NB4 (cell line): ENCODE measurements at regions not wholly inside any gene's neighbourhood (a gene's known extent, or its start where the extent isn't known, plus 50 kb on each side); places are given as distances from the start of the nearest gene placed in this dataset.

Source experiments
- DNase-seq: peaks from one replicate; pipeline ENCODE4 v3.0.0; 2010; ENCODE audit warnings: low read depth
- H3K4me3 ChIP-seq: one replicate; pipeline ENCODE4 v1.5.1; 2011; ENCODE audit warnings: mild to moderate bottlenecking, low read depth, low read length, moderate library complexity
- MYC ChIP-seq: IDR thresholded peaks from 2 replicates; pipeline ENCODE4 v1.6.1; 2011; ENCODE audit warnings: low read depth, low read length
- POLR2A ChIP-seq: IDR thresholded peaks from 2 replicates; pipeline ENCODE4 v1.6.1; 2011; ENCODE audit warnings: mild to moderate bottlenecking; ENCODE audit not compliant: insufficient read length; ENCODE audit errors: extremely low read depth
- TF ChIP-seq, protein P1 (sequence below): IDR thresholded peaks from one replicate; pipeline ENCODE4 v1.5.1; 2012; ENCODE audit warnings: low read depth, low read length
- TF ChIP-seq, protein P2 (sequence below): IDR thresholded peaks from 2 replicates; pipeline ENCODE4 v1.6.1; 2011; ENCODE audit warnings: low read depth, low read length

DNA sequence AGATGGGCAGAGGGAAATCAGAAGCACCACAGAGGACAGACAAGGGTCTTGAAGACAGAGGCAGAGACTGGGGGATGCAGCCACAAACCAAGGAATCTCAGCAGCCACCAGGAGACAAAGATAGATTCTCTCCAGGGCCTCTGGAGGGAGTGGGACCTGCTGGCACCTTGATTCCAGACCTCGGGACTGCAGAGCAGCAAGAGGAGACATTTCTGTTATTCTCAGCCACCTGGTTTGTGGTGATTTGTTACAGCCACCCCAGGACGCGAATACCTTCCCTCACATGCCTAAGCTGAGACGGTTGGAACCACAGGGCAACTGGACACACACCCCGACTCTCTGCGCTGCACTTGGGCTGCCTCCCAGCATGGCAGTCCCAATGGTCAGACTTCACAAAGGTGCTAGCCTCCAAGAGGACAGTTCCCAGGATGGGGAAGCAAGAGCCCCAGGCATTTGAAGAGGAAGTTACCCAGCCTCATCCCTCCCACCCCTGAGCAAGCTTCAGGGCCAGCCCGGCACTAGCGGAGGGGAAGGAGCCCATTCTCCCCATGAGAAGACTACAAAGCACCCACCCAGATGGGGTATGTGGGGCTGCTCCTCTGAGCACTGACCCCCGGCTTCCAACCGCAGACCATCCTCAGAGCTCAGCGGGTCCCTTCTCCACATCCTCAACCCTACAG, 104.6 kb upstream of the INSIG1 start:
- TF ChIP-seq, protein P1, sequence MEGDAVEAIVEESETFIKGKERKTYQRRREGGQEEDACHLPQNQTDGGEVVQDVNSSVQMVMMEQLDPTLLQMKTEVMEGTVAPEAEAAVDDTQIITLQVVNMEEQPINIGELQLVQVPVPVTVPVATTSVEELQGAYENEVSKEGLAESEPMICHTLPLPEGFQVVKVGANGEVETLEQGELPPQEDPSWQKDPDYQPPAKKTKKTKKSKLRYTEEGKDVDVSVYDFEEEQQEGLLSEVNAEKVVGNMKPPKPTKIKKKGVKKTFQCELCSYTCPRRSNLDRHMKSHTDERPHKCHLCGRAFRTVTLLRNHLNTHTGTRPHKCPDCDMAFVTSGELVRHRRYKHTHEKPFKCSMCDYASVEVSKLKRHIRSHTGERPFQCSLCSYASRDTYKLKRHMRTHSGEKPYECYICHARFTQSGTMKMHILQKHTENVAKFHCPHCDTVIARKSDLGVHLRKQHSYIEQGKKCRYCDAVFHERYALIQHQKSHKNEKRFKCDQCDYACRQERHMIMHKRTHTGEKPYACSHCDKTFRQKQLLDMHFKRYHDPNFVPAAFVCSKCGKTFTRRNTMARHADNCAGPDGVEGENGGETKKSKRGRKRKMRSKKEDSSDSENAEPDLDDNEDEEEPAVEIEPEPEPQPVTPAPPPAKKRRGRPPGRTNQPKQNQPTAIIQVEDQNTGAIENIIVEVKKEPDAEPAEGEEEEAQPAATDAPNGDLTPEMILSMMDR: no peak
- no peak overlapping the region for H3K4me3 ChIP-seq
- DNase-seq: no peak

DNA sequence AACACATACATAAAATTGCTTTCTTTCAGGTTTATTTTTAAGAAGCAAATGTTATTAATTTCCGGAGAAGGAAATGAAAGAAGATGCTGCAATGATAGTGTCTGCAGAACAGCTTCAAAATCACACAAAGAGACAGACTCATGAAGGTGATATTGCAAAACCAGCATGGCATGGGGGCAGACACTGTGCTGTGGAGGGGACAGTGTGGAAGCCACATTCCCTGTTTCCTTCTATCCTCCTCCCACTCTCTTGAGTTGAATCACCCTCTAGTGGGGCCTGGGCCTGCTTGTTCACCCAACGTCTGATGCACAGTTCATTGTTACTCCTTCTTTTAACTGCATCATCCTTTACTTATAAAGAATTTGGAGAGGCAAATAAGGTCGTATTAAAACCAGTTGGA, 104.0 kb upstream of the INSIG1 start:
- TF ChIP-seq, protein P2, sequence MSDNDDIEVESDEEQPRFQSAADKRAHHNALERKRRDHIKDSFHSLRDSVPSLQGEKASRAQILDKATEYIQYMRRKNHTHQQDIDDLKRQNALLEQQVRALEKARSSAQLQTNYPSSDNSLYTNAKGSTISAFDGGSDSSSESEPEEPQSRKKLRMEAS: no peak
- TF ChIP-seq MYC: no peak
- TF ChIP-seq, protein P1: no peak
- no peak overlapping the region for H3K4me3 ChIP-seq
- no peak for DNase-seq

DNA sequence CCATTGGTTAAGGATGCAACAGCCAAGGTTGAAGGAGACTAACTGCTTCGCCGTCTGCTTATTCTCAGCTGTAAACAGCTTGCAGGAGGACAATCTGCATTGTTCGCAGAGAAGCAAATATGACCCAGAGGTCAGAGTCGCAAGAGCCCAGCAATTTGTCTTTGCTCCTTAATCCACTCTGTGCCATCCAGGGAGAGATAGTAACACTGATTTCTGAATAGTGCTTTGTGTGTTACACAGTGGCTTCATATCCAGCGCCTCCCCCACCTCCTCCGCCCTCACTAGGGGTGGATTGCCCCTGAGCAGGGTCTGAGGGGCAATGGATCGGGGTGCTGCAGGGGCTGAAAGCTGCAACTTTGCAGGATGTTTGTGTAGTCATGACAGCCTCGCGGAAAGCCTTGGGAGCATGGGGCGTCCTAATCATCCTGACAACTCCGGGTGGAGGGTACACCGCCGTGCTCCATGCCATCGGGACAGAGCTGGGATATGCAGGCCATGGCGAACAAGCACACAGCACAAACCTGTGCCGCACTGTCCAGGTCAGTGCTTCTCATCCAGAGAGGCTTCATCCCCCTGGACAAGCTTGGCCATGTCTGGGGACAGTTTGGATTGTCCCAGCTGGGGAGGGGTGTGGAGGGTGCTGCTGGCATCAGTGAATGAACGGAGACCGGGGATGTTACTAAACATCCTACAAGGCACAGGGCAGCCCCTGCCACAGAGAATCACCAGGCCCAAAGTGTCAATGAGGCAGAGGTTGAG, 103.1 kb upstream of the INSIG1 start:
- TF ChIP-seq POLR2A: no peak
- TF ChIP-seq, protein P1: no peak
- no peak for TF ChIP-seq MYC
- TF ChIP-seq, protein P2: no peak
- no peak overlapping the region for H3K4me3 ChIP-seq
- no peak for DNase-seq

DNA sequence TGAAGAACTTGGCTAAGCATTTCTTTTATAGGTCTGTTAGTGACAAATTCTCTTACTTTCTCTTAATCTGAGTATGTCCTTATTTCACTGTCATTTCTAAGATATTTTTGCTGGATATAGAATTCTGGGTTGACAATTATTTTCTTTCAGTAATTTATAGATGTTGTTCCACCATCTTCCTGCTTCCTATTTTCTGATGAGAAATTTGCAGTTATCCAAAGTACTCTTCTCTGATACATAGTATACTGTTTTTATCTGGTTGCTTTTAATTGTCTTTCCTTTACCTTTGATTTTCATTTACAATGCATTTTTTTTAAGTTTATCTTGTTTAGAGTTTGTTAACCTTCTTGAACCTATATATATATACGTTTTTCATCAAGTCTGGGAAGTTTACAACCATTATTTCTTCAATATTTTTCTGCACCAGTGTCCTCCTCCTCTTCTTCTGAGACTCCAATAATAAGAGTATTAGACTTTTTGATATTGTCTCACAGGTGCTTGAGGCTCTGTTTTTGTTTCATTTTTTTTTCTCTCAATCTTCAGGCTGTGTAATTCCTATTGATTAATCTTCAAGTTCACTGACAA, 101.6 kb upstream of the INSIG1 start:
- DNase-seq: no peak
- H3K4me3 ChIP-seq: no peak overlapping the region
- TF ChIP-seq POLR2A (no peak), MYC (no peak)
- TF ChIP-seq, protein P1: no peak
- TF ChIP-seq, protein P2: no peak

DNA sequence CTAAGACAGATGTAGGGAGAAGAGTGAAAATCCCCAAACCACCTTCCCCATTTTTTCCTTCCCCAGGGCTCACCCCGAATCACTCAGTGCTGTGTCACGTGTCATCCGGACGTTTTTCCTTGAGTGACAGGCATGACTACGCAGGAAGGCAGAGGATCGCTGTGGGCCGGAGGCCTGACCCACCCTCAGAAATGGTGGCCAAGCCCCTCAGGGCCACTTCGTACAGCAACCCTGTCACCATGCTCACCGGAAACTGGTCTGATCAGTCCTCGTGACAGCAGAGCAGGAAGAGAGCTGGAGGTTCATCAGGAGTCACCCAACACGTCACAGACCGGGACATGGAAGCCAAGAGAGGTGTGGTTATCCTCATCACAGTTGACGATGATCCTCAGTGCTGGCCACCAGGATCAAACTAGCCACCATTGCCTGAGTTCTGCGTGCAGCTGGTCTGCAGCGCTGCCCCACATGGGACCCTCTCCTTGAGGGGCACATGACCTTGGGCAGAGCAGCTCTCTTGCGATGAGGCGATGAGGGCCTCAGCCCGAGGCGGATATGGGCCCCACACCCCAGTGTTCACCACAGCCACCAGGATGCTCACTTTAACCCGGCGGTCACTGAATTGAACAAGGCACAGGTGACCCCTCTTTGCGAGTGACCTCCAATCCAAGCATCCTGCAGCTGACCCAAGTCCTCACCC, 99.3 kb upstream of the INSIG1 start:
- no peak overlapping the region for H3K4me3 ChIP-seq
- TF ChIP-seq POLR2A: no peak
- TF ChIP-seq, protein P2: no peak
- no peak for TF ChIP-seq MYC
- TF ChIP-seq, protein P1: no peak
- no peak for DNase-seq
